Peyer's patch (tissue), 4 donors: ENCODE measurements at regions not wholly inside any gene's neighbourhood (a gene's known extent, or its start where the extent isn't known, plus 50 kb on each side); places are given as distances from the start of the nearest gene placed in this dataset.

Experiments used
- POLR2A ChIP-seq, 2 donors: fragments of 450-650 bp; IDR thresholded peaks; one replicate each; pipeline ENCODE4 v1.5.1; 2017; ENCODE audit warnings: antibody characterized with exemption in 2 of 2, mild to moderate bottlenecking in 2 of 2, moderate library complexity in 2 of 2
- TF ChIP-seq, protein P1 (sequence below), 6 experiments: fragments of 450-650 bp in 4 of 6; fragments of 200-600 bp in 2 of 6; sonication (generic) in 1 of 6; IDR thresholded peaks; one replicate each; pipeline ENCODE4 v1.5.1; 2017 to 2019; ENCODE audit warnings: antibody characterized with exemption in 6 of 6, mild to moderate bottlenecking in 3 of 6, moderate library complexity in 1 of 6

- TF ChIP-seq, protein P1, sequence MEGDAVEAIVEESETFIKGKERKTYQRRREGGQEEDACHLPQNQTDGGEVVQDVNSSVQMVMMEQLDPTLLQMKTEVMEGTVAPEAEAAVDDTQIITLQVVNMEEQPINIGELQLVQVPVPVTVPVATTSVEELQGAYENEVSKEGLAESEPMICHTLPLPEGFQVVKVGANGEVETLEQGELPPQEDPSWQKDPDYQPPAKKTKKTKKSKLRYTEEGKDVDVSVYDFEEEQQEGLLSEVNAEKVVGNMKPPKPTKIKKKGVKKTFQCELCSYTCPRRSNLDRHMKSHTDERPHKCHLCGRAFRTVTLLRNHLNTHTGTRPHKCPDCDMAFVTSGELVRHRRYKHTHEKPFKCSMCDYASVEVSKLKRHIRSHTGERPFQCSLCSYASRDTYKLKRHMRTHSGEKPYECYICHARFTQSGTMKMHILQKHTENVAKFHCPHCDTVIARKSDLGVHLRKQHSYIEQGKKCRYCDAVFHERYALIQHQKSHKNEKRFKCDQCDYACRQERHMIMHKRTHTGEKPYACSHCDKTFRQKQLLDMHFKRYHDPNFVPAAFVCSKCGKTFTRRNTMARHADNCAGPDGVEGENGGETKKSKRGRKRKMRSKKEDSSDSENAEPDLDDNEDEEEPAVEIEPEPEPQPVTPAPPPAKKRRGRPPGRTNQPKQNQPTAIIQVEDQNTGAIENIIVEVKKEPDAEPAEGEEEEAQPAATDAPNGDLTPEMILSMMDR (IDR thresholded peaks at IDR 0.05) = no peak
- no peak for TF ChIP-seq POLR2A (IDR thresholded peaks at IDR 0.05)
These were observed 518.9 kb downstream of the USP25 start for GRCh38 chr21:16248705-16249104.
